GM12874 (cell line): ENCODE measurements at regions not wholly inside any gene's neighbourhood (a gene's known extent, or its start where the extent isn't known, plus 50 kb on each side); places are given as distances from the start of the nearest gene placed in this dataset.

ENCODE experiments used
- CTCF ChIP-seq: IDR thresholded peaks from 2 replicates; pipeline ENCODE4 v1.5.1; 2011; ENCODE audit warnings: low read depth, mild to moderate bottlenecking, control low read depth, low read length, moderate library complexity; ENCODE audit not compliant: insufficient read depth

GRCh38 chr14:97210202-97210601, 413.0 kb downstream of the VRK1 start:
- no peak for TF ChIP-seq CTCF

GRCh38 chr14:97212399-97212798, 415.2 kb downstream of the VRK1 start:
- TF ChIP-seq CTCF, result no peak

- TF ChIP-seq CTCF, result no peak
Observed at GRCh38 chr14:97213720-97214119, 416.5 kb downstream of the VRK1 start.

- TF ChIP-seq CTCF, result no peak
Observed at GRCh38 chr14:97215263-97215969, 418.2 kb downstream of the VRK1 start.

- TF ChIP-seq CTCF, result no peak
Observed at GRCh38 chr14:97217111-97217885, 420.1 kb downstream of the VRK1 start.

GRCh38 chr14:97218274-97218673, 421.1 kb downstream of the VRK1 start:
- no peak for TF ChIP-seq CTCF

- TF ChIP-seq CTCF, result no peak
Observed at GRCh38 chr14:97218691-97219430, 421.7 kb downstream of the VRK1 start.
